SJCRH30 (cell line): ENCODE measurements at regions not wholly inside any gene's neighbourhood (a gene's known extent, or its start where the extent isn't known, plus 50 kb on each side); places are given as distances from the start of the nearest gene placed in this dataset.

Experiments
- DNase-seq, 2 experiments: peaks; one replicate each; pipeline ENCODE4 v3.0.0-alpha.2; 2015 to 2020
- H3K27ac ChIP-seq: fragments of 250-450 bp; sonication (Bioruptor Pico); 2 replicates; pipeline ENCODE4 v1.5.1; 2020; ENCODE audit warnings: mild to moderate bottlenecking, moderate library complexity
- H3K27me3 ChIP-seq: fragments of 250-450 bp; sonication (Bioruptor Pico); 2 replicates; pipeline ENCODE4 v1.5.1; 2020; ENCODE audit warnings: mild to moderate bottlenecking, moderate library complexity
- H3K36me3 ChIP-seq: fragments of 250-450 bp; sonication (Bioruptor Pico); 2 replicates; pipeline ENCODE4 v1.5.1; 2020; ENCODE audit warnings: mild to moderate bottlenecking, moderate library complexity
- H3K4me1 ChIP-seq: fragments of 250-450 bp; sonication (Bioruptor Pico); 2 replicates; pipeline ENCODE4 v1.5.1; 2020; ENCODE audit warnings: mild to moderate bottlenecking, moderate library complexity
- H3K4me3 ChIP-seq: fragments of 250-450 bp; sonication (Bioruptor Pico); 2 replicates; pipeline ENCODE4 v1.5.1; 2020; ENCODE audit warnings: mild to moderate bottlenecking, moderate library complexity
- H3K9me3 ChIP-seq: fragments of 250-450 bp; sonication (Bioruptor Pico); replicated peaks from 2 replicates; pipeline ENCODE4 v1.5.1; 2020; ENCODE audit warnings: mild to moderate bottlenecking, moderate library complexity

- no peak for DNase-seq
- no peaks in the 10 kb centered on the region for H3K27me3 ChIP-seq
- no peaks in the 10 kb centered on the region for H3K4me1 ChIP-seq
- no peaks in the 10 kb centered on the region for H3K9me3 ChIP-seq
- H3K4me3 ChIP-seq, result no peak overlapping the region
- no peaks in the 10 kb centered on the region for H3K36me3 ChIP-seq
- H3K27ac ChIP-seq, result no peak overlapping the region
Measured at GRCh38 chr18:44500808-44501610, 179.7 kb upstream of the SETBP1 start.

GRCh38 chr18:44502221-44502620, 178.5 kb upstream of the SETBP1 start:
- Histone ChIP-seq H3K36me3 (no peaks in the 10 kb centered on the region), H3K27me3 (no peaks in the 10 kb centered on the region), H3K4me1 (no peaks in the 10 kb centered on the region), H3K27ac (no peak overlapping the region), H3K9me3 (no peaks in the 10 kb centered on the region), H3K4me3 (no peak overlapping the region)
- no peak for DNase-seq

- no peak overlapping the region for H3K4me3 ChIP-seq
- H3K9me3 ChIP-seq, result no peaks in the 10 kb centered on the region
- H3K36me3 ChIP-seq, result no peaks in the 10 kb centered on the region
- H3K27ac ChIP-seq, result no peak overlapping the region
- H3K27me3 ChIP-seq, result no peaks in the 10 kb centered on the region
- DNase-seq, result no peak
- no peaks in the 10 kb centered on the region for H3K4me1 ChIP-seq
Measured at GRCh38 chr18:44502790-44503189, 177.9 kb upstream of the SETBP1 start.

DNA sequence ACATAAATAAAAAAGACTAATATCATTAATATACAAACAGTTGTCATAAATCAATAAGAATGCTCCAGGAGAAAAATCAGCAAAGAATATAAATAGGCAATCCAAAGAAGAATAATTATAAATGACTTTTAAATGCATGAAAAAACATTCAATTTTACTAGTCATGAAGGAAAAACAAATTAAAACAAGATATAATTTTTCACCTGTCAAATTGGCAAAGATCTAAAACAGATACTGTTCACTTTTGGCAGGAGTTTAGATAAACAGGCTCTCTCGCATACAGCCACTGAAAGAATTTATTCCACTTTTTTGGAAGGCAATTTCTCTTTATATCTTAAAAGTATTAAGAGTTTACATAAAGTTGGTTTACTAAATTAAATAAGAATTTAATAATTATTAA, 176.8 kb upstream of the SETBP1 start:
- no peak overlapping the region for H3K27ac ChIP-seq
- no peak for DNase-seq
- no peak overlapping the region for H3K4me3 ChIP-seq
- no peaks in the 10 kb centered on the region for H3K9me3 ChIP-seq
- H3K4me1 ChIP-seq, result no peaks in the 10 kb centered on the region
- no peaks in the 10 kb centered on the region for H3K36me3 ChIP-seq
- no peaks in the 10 kb centered on the region for H3K27me3 ChIP-seq

DNA sequence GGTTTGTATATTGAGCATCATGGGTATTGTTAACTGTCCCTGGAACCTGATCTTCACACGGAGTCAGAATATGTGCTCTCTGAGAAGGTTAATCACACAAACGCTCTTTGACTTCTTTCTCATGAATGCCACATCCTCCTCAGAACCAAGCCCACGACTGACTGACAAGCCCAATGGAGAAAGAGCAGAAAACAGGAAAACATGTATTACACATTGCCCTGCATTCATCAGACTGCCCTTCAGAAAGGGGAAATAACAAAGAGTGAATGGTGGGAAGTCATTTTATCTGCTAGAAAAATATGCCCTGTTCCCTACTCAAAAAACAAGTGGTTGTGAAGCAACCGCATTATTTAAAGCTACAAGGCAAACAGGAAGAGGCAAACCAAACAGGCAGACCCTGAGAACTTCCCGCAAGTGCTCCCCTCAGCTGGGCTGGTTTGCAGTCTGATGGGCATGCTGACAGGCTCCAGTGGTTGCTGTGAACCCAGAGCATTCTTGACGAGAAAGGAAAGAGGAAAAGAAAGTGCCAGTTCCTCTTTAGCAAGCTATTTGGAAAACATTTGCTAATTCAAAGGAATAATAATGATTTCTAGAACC, 172.9 kb upstream of the SETBP1 start:
- Histone ChIP-seq H3K4me1 (no peaks in the 10 kb centered on the region), H3K36me3 (no peaks in the 10 kb centered on the region), H3K9me3 (no peaks in the 10 kb centered on the region), H3K27ac (no peak overlapping the region), H3K4me3 (no peak overlapping the region), H3K27me3 (no peaks in the 10 kb centered on the region)
- no peak for DNase-seq

GRCh38 chr18:44508474-44508873, 172.2 kb upstream of the SETBP1 start:
- no peak for DNase-seq
- Histone ChIP-seq H3K9me3 (no peaks in the 10 kb centered on the region), H3K27me3 (no peaks in the 10 kb centered on the region), H3K4me3 (no peak overlapping the region), H3K27ac (no peak overlapping the region), H3K4me1 (no peaks in the 10 kb centered on the region), H3K36me3 (no peaks in the 10 kb centered on the region)

DNA sequence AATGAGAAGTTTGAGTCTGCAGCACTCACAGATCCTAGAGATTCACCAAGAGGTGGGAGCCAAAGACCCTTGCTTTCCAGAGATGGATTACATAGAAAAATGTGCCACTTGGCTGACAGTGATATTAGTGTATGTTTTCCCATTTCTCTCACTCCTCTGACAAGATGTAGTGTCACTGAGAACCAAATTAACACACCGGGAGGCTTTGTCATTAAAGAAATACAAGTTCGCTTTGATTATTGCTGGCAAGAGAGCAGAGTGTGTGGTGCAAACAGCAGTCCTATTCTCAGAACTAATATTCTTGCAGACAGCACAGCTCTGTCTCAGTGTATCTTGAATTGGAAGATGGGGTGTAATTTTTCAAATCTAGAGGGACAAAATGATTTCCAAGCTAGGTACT, 171.6 kb upstream of the SETBP1 start:
- Histone ChIP-seq H3K27ac (no peak overlapping the region), H3K4me1 (no peaks in the 10 kb centered on the region), H3K27me3 (no peaks in the 10 kb centered on the region), H3K4me3 (no peak overlapping the region), H3K9me3 (no peaks in the 10 kb centered on the region), H3K36me3 (no peaks in the 10 kb centered on the region)
- DNase-seq, result no peak

GRCh38 chr18:44510390-44510789, 170.3 kb upstream of the SETBP1 start:
- H3K27me3 ChIP-seq, result no peaks in the 10 kb centered on the region
- no peaks in the 10 kb centered on the region for H3K4me1 ChIP-seq
- no peak overlapping the region for H3K27ac ChIP-seq
- H3K36me3 ChIP-seq, result no peaks in the 10 kb centered on the region
- no peak overlapping the region for H3K4me3 ChIP-seq
- DNase-seq, result no peak
- no peaks in the 10 kb centered on the region for H3K9me3 ChIP-seq

DNA sequence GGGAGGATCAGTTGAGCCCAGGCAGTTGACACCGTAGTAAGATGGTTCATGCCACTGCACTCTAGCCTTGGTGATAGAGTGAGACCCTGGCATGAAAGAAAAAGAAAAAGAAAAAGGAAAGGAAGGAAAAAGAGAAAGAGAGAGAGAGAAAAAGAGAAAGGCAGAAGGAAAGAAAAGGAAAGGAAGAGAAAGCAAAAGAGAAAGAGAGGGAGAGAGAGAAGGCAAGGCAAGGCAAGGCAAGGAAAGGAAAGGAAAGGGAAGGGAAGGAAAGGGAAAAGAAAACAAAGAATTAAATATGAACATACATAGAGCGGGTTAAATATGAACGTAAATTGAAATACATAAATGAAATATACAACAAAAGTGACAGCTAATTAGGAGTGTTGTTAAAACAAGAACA, 167.5 kb upstream of the SETBP1 start:
- Histone ChIP-seq H3K27ac (no peak overlapping the region), H3K36me3 (no peaks in the 10 kb centered on the region), H3K27me3 (no peaks in the 10 kb centered on the region), H3K4me3 (no peak overlapping the region), H3K9me3 (no peaks in the 10 kb centered on the region), H3K4me1 (no peaks in the 10 kb centered on the region)
- no peak for DNase-seq

DNA sequence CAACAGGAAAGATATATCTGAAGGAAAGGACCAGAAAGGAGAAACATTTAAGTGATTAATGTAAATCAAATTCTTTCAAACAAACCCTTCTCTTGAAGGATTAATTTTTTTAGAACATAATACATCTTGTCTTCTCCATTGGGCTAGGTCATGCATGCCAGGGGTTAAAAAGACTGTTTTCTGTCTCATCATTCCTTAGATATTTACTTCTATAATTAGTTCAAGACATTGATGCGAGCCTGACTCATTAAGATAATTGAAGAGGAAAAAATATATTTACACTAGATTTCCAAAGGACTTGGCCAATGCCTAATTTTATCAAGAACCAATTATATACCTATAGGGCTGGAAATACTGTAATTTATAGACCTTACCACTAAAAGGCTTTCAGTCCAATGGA, 166.6 kb upstream of the SETBP1 start:
- no peaks in the 10 kb centered on the region for H3K27me3 ChIP-seq
- H3K27ac ChIP-seq, result no peak overlapping the region
- H3K9me3 ChIP-seq, result no peaks in the 10 kb centered on the region
- H3K36me3 ChIP-seq, result no peaks in the 10 kb centered on the region
- no peak for DNase-seq
- no peaks in the 10 kb centered on the region for H3K4me1 ChIP-seq
- H3K4me3 ChIP-seq, result no peak overlapping the region

GRCh38 chr18:44514766-44515165, 165.9 kb upstream of the SETBP1 start:
- no peaks in the 10 kb centered on the region for H3K36me3 ChIP-seq
- H3K27ac ChIP-seq, result no peak overlapping the region
- H3K9me3 ChIP-seq, result no peaks in the 10 kb centered on the region
- no peaks in the 10 kb centered on the region for H3K27me3 ChIP-seq
- no peaks in the 10 kb centered on the region for H3K4me1 ChIP-seq
- H3K4me3 ChIP-seq, result no peak overlapping the region
- no peak for DNase-seq

- no peak overlapping the region for H3K27ac ChIP-seq
- DNase-seq, result no peak
- H3K9me3 ChIP-seq, result no peaks in the 10 kb centered on the region
- no peaks in the 10 kb centered on the region for H3K27me3 ChIP-seq
- H3K4me1 ChIP-seq, result no peaks in the 10 kb centered on the region
- H3K36me3 ChIP-seq, result no peaks in the 10 kb centered on the region
- no peak overlapping the region for H3K4me3 ChIP-seq
Measured at GRCh38 chr18:44516450-44516849, 164.2 kb upstream of the SETBP1 start.

DNA sequence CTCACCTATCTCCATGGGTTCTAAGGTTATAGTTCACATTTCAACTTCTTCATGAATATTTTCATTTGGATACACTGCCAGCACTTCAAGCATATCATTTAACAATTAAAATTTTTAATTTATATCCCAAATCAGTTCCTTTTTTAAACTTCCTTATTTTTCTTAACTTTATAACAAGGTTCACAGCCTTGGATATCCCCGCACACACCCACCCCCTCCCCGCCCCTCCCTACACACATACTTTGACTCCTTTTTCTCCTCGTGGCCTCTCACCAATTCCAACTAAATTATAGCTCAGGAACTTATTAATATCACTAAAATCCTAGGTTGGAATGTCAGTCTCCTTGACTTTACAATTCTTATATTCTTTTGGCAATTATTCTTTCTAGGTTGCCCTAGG, 163.6 kb upstream of the SETBP1 start:
- DNase-seq, result no peak
- Histone ChIP-seq H3K9me3 (no peaks in the 10 kb centered on the region), H3K27ac (no peak overlapping the region), H3K4me1 (peaks cover 3% of the 10 kb centered on the region; the same call in 1 of the 2 replicates), H3K4me3 (no peak overlapping the region), H3K36me3 (no peaks in the 10 kb centered on the region), H3K27me3 (no peaks in the 10 kb centered on the region)

- Histone ChIP-seq H3K27ac (no peak overlapping the region), H3K36me3 (no peaks in the 10 kb centered on the region), H3K9me3 (no peaks in the 10 kb centered on the region), H3K27me3 (no peaks in the 10 kb centered on the region), H3K4me1 (peaks cover 3% of the 10 kb centered on the region; the same call in 1 of the 2 replicates), H3K4me3 (no peak overlapping the region)
- no peak for DNase-seq
Measured at GRCh38 chr18:44518091-44518615, 162.5 kb upstream of the SETBP1 start.

GRCh38 chr18:44518666-44519065, 162.0 kb upstream of the SETBP1 start:
- Histone ChIP-seq H3K4me1 (peaks cover 3% of the 10 kb centered on the region; the same call in 1 of the 2 replicates), H3K36me3 (no peaks in the 10 kb centered on the region), H3K27ac (no peak overlapping the region), H3K4me3 (no peak overlapping the region), H3K9me3 (no peaks in the 10 kb centered on the region), H3K27me3 (no peaks in the 10 kb centered on the region)
- no peak for DNase-seq
